ENCODE measurements at regions not wholly inside any gene's neighbourhood (a gene's known extent, or its start where the extent isn't known, plus 50 kb on each side); places are given as distances from the start of the nearest gene placed in this dataset.

GRCh38 chr3:171971919-171972514 is 67.4 kb upstream of the FNDC3B start:
- no peak for TF ChIP-seq CTCF (IDR thresholded peaks at IDR 0.05)
- TF ChIP-seq POLR2A (IDR thresholded peaks at IDR 0.05), result no peak
- TF ChIP-seq POLR2AphosphoS5 (IDR thresholded peaks at IDR 0.05; ENCODE audit: insufficient read depth in 1 of 2, low read depth in 1 of 2), result no peak
